Hepatocyte (in vitro differentiated cells): ENCODE measurements at regions not wholly inside any gene's neighbourhood (a gene's known extent, or its start where the extent isn't known, plus 50 kb on each side); places are given as distances from the start of the nearest gene placed in this dataset.

Experiments used
- EZH2 ChIP-seq: fragments of 200-600 bp; sonication (generic); IDR thresholded peaks from 2 replicates; pipeline ENCODE4 v1.6.1; 2016; ENCODE audit warnings: antibody characterized with exemption, mild to moderate bottlenecking, borderline replicate concordance
- EZH2phosphoT487 ChIP-seq: fragments of 200-600 bp; sonication (generic); IDR thresholded peaks from one replicate; pipeline ENCODE4 v1.6.1; 2018; ENCODE audit warnings: antibody characterized with exemption, mild to moderate bottlenecking, low read depth, moderate library complexity; ENCODE audit not compliant: unreplicated experiment, severe bottlenecking
- TF ChIP-seq, protein P1 (sequence below): fragments of 200-600 bp; sonication (generic); IDR thresholded peaks from 2 replicates; pipeline ENCODE4 v1.5.1; 2016; ENCODE audit warnings: antibody characterized with exemption, mild to moderate bottlenecking; ENCODE audit not compliant: poor library complexity

DNA sequence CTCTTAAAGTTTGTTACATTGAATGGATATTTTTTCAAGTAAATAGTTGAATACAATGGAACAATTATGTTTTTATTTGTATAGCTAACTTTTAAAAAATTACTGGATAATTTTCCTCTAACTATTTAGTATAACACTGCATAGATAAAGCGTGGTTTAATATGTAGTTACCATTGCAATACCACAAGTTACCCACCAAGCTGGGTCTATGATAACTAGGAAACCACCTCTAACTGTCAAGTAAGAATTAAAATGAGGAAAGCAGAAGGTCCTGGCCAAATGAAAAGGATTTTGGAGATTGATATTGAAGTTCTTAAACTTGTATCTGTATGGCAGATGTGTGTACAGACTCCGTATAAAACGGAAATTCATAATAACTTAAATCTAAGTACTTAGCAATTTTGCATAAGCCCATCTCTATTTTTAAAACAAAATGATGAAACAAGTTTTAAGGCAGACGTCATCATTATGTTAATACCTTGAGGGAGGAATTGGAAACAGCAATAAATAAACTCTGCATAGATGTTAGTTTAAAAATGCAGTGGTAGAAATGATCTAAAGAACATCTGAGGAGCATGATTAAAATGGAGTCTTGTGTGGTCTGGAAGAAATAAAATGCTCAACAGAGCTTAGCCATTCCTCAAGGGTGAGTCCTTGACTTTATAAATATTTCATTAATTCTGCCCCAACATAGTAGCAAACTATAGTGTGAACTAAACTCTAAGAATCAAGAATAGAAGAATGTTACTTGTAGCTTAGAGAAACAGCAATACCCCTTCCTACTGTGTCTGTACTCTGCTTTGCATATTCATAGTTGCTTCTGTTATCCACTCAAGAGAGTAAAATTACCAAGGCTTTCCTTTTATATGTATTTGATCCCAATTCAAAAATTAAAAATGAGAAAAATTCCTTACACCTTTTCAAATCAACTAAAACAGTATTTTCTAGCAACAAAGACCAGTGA, 206.4 kb upstream of the FERD3L start:
- TF ChIP-seq, protein P1, sequence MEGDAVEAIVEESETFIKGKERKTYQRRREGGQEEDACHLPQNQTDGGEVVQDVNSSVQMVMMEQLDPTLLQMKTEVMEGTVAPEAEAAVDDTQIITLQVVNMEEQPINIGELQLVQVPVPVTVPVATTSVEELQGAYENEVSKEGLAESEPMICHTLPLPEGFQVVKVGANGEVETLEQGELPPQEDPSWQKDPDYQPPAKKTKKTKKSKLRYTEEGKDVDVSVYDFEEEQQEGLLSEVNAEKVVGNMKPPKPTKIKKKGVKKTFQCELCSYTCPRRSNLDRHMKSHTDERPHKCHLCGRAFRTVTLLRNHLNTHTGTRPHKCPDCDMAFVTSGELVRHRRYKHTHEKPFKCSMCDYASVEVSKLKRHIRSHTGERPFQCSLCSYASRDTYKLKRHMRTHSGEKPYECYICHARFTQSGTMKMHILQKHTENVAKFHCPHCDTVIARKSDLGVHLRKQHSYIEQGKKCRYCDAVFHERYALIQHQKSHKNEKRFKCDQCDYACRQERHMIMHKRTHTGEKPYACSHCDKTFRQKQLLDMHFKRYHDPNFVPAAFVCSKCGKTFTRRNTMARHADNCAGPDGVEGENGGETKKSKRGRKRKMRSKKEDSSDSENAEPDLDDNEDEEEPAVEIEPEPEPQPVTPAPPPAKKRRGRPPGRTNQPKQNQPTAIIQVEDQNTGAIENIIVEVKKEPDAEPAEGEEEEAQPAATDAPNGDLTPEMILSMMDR: no peak
- no peak for TF ChIP-seq EZH2phosphoT487
- TF ChIP-seq EZH2: no peak
